ENCODE measurements at regions not wholly inside any gene's neighbourhood (a gene's known extent, or its start where the extent isn't known, plus 50 kb on each side); places are given as distances from the start of the nearest gene placed in this dataset.
A peak's percentile ranks its signal among the peaks of the same experiment; 100 is the strongest.
"Not testable (repeated sequence)": the region's sequence is repeated elsewhere in the genome, so short reads cannot be mapped to it uniquely, and the experiment has no call there.

DNA sequence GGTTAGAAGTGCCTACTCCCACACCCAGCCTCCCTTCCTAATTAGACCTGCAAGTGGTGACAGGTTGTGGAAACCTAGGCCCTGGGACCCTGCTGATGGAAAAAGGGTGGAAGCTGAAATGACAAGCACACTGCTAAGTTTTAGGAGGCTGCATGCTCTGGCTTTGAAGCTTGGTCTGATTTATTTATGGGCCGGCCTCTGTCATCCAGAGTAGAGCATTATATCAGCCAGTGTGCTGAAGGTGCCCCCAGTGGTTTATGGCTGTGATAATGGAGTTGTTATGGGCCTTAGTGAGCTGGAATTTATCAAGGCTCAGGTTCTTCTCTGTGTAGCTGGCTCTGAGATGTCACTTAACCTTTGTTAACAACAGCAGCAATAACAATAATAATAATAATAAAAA is 142.6 kb downstream of the UTP18 start:
- H3K36me3 Mint-ChIP-seq (ENCODE audit: low read depth), result no peaks in the 10 kb centered on the region
- no peak overlapping the region for H3K4me3 Mint-ChIP-seq
- no peaks in the 10 kb centered on the region for H3K4me1 Mint-ChIP-seq (ENCODE audit: low read depth)
- no peak overlapping the region for H3K27ac Mint-ChIP-seq
- H3K27me3 Mint-ChIP-seq, result no peaks in the 10 kb centered on the region
- DNase-seq, result no peak
- no peaks in the 10 kb centered on the region for H3K9me3 Mint-ChIP-seq

DNA sequence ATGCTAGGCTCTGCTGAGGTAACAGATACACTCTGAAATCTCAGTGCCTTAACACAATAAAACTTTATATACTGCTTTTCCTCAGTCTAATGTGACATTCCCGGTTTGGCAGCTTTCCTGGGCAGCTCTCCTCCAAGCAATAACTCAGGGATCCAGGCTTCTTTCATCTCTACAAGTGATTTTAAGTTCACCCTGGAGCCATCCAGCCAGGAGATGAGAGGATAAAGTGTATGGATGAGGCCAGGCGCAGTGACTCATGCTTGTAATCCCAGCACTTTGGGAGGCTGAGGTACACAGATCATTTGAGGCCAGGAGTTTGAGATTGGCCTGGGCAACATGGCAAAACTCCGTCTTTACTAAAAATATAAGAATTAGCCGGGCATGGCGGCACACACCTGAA is 147.2 kb downstream of the UTP18 start:
- H3K27ac Mint-ChIP-seq, result no peak overlapping the region
- H3K4me3 Mint-ChIP-seq, result no peak overlapping the region
- DNase-seq, result no peak
- no peaks in the 10 kb centered on the region for H3K4me1 Mint-ChIP-seq (ENCODE audit: low read depth)
- H3K27me3 Mint-ChIP-seq, result peaks cover 6% of the 10 kb centered on the region
- no peaks in the 10 kb centered on the region for H3K9me3 Mint-ChIP-seq
- no peaks in the 10 kb centered on the region for H3K36me3 Mint-ChIP-seq (ENCODE audit: low read depth)

- no peaks in the 10 kb centered on the region for H3K9me3 Mint-ChIP-seq
- no peak overlapping the region for H3K4me3 Mint-ChIP-seq
- peaks cover 12% of the 10 kb centered on the region for H3K4me1 Mint-ChIP-seq (ENCODE audit: low read depth)
- DNase-seq, result no peak
- H3K36me3 Mint-ChIP-seq (ENCODE audit: low read depth), result no peaks in the 10 kb centered on the region
- H3K27me3 Mint-ChIP-seq, result no peaks in the 10 kb centered on the region
- H3K27ac Mint-ChIP-seq, result no peak overlapping the region
Observed at GRCh38 chr17:51419476-51419875, 159.1 kb downstream of the UTP18 start.

GRCh38 chr17:51421525-51421924 is 161.2 kb downstream of the UTP18 start:
- no peak overlapping the region for H3K27ac Mint-ChIP-seq
- no peak for DNase-seq
- peaks cover 15% of the 10 kb centered on the region for H3K4me1 Mint-ChIP-seq (ENCODE audit: low read depth)
- H3K9me3 Mint-ChIP-seq, result no peaks in the 10 kb centered on the region
- H3K27me3 Mint-ChIP-seq, result no peaks in the 10 kb centered on the region
- H3K4me3 Mint-ChIP-seq, result no peak overlapping the region
- no peaks in the 10 kb centered on the region for H3K36me3 Mint-ChIP-seq (ENCODE audit: low read depth)

GRCh38 chr17:51422634-51423033 is 162.3 kb downstream of the UTP18 start:
- Mint-ChIP-seq H3K36me3 (ENCODE audit: low read depth) (no peaks in the 10 kb centered on the region), H3K4me1 (ENCODE audit: low read depth) (peaks cover 25% of the 10 kb centered on the region), H3K9me3 (no peaks in the 10 kb centered on the region), H3K27me3 (no peaks in the 10 kb centered on the region), H3K27ac (no peak overlapping the region), H3K4me3 (no peak overlapping the region)
- no peak for DNase-seq

DNA sequence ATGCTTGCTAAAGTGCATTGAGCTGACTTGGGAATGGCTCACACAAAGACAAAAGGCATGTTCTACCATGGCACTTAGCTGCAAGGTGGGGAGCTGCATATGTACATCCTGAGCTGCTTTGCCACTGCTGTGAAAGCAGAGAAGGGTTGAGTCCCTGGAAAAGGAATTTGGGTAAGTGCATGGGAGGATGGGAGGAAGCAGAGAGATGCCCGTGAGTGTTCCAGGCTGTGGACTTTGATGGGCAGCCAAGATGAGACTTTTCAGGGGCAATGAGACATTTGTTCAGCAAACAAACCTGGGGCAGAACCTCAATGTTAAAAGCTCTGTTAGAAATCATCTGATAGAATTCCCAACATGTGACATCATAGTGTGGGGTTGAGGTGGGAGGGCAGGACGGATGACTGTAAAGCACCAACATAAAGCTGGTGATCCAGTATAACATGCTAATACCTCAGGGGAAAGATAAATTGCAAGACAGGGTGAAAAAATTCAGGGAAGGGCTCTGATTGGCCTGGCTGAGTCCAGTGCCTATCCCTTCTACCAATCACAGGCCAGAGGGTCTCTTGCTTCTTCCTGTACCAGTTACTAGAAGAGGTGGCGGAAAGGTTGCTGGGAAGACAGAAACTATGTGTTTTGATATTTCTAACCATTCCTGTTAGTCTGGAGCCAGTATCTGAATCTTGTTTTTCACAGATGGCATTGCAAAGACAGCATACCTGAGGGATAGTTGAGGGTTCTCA is 163.2 kb downstream of the UTP18 start:
- no peak for DNase-seq
- no peaks in the 10 kb centered on the region for H3K27me3 Mint-ChIP-seq
- no peaks in the 10 kb centered on the region for H3K9me3 Mint-ChIP-seq
- no peak overlapping the region for H3K27ac Mint-ChIP-seq
- H3K36me3 Mint-ChIP-seq (ENCODE audit: low read depth), result no peaks in the 10 kb centered on the region
- no peak overlapping the region for H3K4me3 Mint-ChIP-seq
- H3K4me1 Mint-ChIP-seq (ENCODE audit: low read depth), result peaks cover 30% of the 10 kb centered on the region

DNA sequence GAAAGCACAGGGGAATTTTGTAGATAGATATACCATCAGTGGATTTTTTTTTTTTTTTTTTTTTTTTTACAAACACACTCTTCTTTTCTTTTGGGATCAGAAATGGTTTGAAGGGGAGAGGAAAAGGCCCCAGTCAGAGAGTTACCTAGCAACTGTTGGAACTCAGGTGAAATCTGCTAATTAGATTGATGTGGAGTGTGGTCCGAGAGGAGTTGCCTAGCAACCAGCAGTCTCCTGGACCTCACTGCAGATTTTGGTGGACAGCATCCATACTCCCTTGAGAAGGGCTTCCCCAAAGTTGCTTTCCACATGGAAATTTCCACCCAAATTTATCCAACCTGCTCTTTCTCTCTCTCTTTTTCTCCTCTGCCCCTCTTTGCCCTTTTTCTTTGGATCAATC is 165.4 kb downstream of the UTP18 start:
- Mint-ChIP-seq H3K27me3 (no peaks in the 10 kb centered on the region), H3K4me1 (ENCODE audit: low read depth) (peaks cover 46% of the 10 kb centered on the region), H3K36me3 (ENCODE audit: low read depth) (peaks cover 4% of the 10 kb centered on the region), H3K9me3 (no peaks in the 10 kb centered on the region), H3K4me3 (no peak overlapping the region), H3K27ac (no peak overlapping the region)
- no peak for DNase-seq

DNA sequence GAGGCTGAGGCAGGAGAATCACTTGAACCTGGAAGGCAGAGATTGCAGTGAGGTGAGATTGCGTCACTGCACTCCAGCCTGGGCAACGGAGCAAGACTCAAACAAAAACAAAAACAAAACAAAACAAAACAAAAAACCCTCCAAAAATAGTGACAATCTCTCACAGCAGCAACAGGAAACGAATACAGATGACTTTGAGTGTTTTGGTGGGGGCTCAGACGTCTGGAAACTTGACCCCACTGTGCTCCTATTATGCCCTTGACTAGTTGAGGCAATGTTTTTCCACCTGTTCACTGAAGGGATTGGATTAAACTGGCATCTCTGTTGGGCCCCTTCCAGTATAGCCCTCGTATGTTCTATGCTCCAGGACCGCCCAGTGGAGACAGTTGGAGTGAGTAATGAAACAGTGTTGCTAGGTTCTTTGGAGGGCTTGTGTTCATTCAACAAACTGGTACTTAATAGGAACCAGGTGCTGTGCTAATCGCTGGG is 167.0 kb downstream of the UTP18 start:
- no peak for DNase-seq
- Mint-ChIP-seq H3K4me1 (ENCODE audit: low read depth) (peaks cover 55% of the 10 kb centered on the region), H3K27ac (peak overlapping the region; percentile 84), H3K36me3 (ENCODE audit: low read depth) (peaks cover 4% of the 10 kb centered on the region), H3K27me3 (no peaks in the 10 kb centered on the region), H3K9me3 (no peaks in the 10 kb centered on the region), H3K4me3 (peak overlapping the region; percentile 10)

GRCh38 chr17:51427856-51428255 is 167.5 kb downstream of the UTP18 start:
- peaks cover 55% of the 10 kb centered on the region for H3K4me1 Mint-ChIP-seq (ENCODE audit: low read depth)
- peak; percentile 66 for DNase-seq
- peaks cover 4% of the 10 kb centered on the region for H3K36me3 Mint-ChIP-seq (ENCODE audit: low read depth)
- peak overlapping the region; percentile 84 for H3K27ac Mint-ChIP-seq
- no peaks in the 10 kb centered on the region for H3K27me3 Mint-ChIP-seq
- H3K4me3 Mint-ChIP-seq, result peak overlapping the region; percentile 10
- H3K9me3 Mint-ChIP-seq, result no peaks in the 10 kb centered on the region

GRCh38 chr17:51428668-51429495 is 168.5 kb downstream of the UTP18 start:
- peaks cover 55% of the 10 kb centered on the region for H3K4me1 Mint-ChIP-seq (ENCODE audit: low read depth)
- no peaks in the 10 kb centered on the region for H3K9me3 Mint-ChIP-seq
- no peak overlapping the region for H3K4me3 Mint-ChIP-seq
- peaks cover 4% of the 10 kb centered on the region for H3K36me3 Mint-ChIP-seq (ENCODE audit: low read depth)
- no peaks in the 10 kb centered on the region for H3K27me3 Mint-ChIP-seq
- no peak for DNase-seq
- H3K27ac Mint-ChIP-seq, result peak overlapping the region; percentile 84

- H3K9me3 Mint-ChIP-seq; H3K36me3 Mint-ChIP-seq (ENCODE audit: low read depth); H3K4me3 Mint-ChIP-seq; H3K27me3 Mint-ChIP-seq; DNase-seq: not testable (repeated sequence)
- Mint-ChIP-seq H3K27ac (peak overlapping the region; percentile 84), H3K4me1 (ENCODE audit: low read depth) (peaks cover 62% of the 10 kb centered on the region)
Observed at GRCh38 chr17:51429938-51430337, 169.6 kb downstream of the UTP18 start.

DNA sequence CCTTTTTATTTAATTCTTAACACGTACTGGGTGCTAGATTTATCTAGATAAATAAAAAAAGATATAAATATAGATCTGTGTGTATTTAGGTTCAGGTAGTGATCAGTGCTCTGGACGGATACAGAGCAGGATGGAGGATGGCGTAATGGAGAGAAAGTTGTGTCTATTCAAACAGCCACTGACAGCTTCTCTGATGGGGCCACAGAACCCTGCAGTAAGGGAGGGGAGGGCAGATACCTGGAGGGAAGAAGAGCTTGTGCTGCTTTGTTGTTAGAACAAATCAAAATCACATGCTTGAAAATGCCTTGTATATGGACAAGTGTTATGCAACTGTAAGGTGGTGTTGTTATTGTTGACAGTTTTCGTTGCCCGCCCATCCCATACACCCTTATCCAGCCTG is 170.2 kb downstream of the UTP18 start:
- H3K36me3 Mint-ChIP-seq (ENCODE audit: low read depth), result peaks cover 4% of the 10 kb centered on the region
- H3K27ac Mint-ChIP-seq, result peak overlapping the region; percentile 84
- no peak for DNase-seq
- H3K27me3 Mint-ChIP-seq, result no peaks in the 10 kb centered on the region
- peaks cover 68% of the 10 kb centered on the region for H3K4me1 Mint-ChIP-seq (ENCODE audit: low read depth)
- no peak overlapping the region for H3K4me3 Mint-ChIP-seq
- H3K9me3 Mint-ChIP-seq, result no peaks in the 10 kb centered on the region

DNA sequence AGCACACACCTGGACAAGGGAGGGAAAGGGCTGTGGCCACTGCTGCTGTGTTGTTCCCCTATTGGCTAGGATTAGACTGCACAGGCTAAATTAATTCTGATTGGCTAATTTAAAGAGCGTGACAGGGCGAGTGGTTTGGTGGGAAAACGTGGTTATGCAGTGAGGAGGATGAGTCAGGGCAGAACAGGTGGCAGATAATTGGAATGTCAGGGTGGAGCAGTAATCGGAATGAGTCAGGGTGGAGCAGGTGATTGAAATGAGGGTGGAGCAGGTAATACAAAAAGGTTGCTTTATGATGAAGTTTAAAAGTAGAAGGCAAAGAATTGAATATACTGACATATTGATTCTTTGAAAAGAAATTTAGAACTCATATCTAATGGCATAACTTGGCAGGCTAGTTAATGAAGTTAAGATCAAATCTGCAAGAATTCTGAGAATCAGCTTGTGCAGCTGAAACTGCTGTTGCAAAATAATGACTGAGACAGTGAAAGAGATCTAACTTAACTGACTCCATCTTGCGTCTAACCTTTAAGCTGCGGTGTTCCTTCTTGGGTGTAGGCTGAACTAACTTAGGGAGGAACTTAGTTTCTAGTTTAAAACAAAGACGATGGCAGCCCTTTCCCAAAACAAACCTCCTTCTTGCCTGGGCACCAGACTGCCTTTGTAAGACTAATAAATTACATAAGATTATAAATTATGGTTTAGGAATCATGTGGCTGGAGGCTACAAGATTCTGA is 174.3 kb downstream of the UTP18 start:
- peaks cover 41% of the 10 kb centered on the region for H3K4me1 Mint-ChIP-seq (ENCODE audit: low read depth)
- DNase-seq, result no peak

GRCh38 chr17:51435171-51435552 is 174.8 kb downstream of the UTP18 start:
- no peaks in the 10 kb centered on the region for H3K27me3 Mint-ChIP-seq
- no peaks in the 10 kb centered on the region for H3K36me3 Mint-ChIP-seq (ENCODE audit: low read depth)
- H3K27ac Mint-ChIP-seq, result peak overlapping the region; percentile 53
- no peak overlapping the region for H3K4me3 Mint-ChIP-seq
- peaks cover 39% of the 10 kb centered on the region for H3K4me1 Mint-ChIP-seq (ENCODE audit: low read depth)
- DNase-seq, result no peak
- H3K9me3 Mint-ChIP-seq, result no peaks in the 10 kb centered on the region

More for the DNA sequence above, 174.3 kb downstream of the UTP18 start:
- Mint-ChIP-seq H3K36me3 (ENCODE audit: low read depth) (no peaks in the 10 kb centered on the region), H3K27me3 (no peaks in the 10 kb centered on the region), H3K9me3 (no peaks in the 10 kb centered on the region), H3K4me3 (no peak overlapping the region), H3K27ac (peak overlapping the region; percentile 30)
